GM21360 (cell line): ENCODE measurements at regions not wholly inside any gene's neighbourhood (a gene's known extent, or its start where the extent isn't known, plus 50 kb on each side); places are given as distances from the start of the nearest gene placed in this dataset.

Source experiments
- ATAC-seq: cut with Tn5 transposase; IDR thresholded peaks from one replicate; pipeline ENCODE4 v1.9.1; 2021; ENCODE audit warnings: mild to moderate bottlenecking, moderate library complexity; ENCODE audit not compliant: unreplicated experiment

DNA sequence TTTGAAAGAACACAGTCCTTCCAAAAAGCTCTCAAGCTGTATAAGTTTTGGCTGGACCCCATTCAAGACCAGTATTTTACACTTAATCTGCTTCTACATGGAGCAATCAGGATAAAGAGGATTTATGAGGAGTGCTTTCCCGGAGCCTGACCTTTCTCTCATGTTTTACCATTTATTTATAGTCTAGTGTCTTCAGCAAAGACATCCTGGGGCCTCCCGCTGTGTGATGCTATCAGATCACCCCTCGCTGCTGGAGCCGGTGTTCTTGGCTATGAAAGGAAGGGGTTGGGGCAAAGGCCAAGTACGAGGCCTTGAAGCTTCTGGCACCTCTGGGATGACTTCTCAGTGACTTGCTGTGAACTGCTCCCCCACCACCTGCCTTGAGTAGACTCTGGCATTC lies 189.6 kb downstream of the ADAMTS15 start:
- ATAC-seq, result no peak

DNA sequence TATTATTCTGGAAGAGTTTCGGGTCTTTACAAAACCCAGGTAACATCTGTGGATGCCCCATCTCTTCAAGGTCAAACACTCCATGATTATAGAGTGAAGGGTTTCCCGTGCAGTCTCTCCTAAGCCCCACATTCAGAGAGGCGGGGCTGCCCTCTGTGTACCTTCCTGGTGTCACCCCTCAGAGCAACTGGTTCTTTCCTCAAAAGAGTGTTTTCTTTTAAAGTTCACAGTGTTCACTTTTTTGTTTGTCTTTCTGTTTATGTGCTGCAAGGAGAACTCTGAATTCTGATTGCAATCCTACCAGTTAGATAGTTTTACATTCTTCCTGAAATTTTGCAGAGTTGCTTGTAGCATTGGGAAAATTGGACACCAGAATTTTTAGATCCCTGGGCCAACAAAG lies 190.2 kb downstream of the ADAMTS15 start:
- no peak for ATAC-seq

DNA sequence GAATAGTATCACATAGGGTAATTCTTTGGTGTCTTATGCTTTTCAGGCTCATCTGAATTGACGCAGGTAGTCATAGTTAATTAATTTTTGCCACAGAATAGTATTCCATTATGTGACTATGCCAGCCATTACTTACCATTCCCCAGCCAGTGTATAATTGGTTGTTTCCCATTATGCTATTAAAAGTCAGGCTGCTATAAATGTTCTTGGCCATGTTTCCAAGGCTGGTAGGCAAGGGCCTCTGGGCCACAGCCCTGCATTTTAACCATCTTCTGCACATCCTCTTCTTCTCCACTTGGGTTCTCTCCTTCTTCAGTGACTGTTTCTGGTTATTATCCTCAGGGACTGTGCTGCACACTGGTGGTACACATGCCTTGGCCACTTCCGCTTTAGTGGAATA lies 190.9 kb downstream of the ADAMTS15 start:
- no peak for ATAC-seq

DNA sequence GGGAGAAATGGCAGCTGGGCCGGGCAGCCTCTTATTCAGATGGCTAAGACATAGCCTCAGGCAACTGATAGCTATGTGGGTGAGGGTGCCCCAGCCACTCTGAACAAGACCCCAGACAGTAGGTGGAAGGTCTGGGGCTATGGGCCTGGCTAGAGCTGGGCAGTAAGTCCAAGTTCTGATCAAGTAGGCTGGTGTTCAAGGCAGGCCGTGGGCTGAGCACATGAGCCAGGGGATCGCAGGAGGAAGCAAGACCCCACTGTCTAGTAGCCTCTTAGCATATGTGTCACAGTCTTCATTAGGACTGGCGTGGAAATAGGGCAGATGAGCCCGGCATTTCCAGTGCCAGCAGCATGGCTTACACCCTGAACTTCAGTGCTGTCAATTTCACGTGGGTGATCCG lies 192.1 kb downstream of the ADAMTS15 start:
- ATAC-seq, result no peak

DNA sequence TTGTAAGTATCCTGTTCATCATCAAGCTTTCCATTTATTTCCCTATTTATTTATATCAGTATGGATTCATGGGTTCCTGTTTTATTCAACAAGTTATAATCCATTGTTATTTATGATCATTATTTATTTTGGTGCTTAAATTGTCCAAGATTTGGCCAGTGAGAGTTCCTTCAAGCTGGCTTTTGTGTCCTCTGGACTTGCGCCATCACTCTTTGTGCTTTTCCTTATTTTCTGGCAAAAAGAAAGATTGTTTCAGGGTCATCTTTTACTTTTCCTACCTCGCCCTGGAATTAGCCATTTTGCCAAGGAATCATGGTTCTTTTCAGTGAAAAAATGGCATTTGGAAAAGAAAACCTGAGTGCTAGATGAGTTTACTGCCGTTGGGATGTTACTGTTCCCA lies 193.4 kb downstream of the ADAMTS15 start:
- ATAC-seq, result no peak

DNA sequence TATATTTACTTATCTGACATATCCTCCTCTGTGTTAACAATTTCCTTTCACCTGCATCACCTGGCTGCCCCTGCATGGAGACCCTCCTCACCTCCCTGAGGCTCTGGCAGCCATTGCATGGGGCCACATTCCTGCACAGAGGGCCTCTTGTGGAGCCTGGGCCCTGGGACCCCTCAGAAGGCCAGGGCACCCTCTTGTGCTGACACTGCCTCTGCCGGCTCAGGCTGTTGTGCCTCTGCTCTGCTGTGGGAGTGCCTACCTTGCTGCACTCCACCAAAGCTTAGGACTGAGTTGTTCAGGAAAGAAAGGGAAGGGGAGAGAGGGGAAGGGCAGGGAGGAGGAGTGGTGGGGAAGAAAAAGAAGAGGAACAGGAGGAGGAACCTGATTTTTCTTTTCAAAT lies 194.5 kb downstream of the ADAMTS15 start:
- no peak for ATAC-seq

DNA sequence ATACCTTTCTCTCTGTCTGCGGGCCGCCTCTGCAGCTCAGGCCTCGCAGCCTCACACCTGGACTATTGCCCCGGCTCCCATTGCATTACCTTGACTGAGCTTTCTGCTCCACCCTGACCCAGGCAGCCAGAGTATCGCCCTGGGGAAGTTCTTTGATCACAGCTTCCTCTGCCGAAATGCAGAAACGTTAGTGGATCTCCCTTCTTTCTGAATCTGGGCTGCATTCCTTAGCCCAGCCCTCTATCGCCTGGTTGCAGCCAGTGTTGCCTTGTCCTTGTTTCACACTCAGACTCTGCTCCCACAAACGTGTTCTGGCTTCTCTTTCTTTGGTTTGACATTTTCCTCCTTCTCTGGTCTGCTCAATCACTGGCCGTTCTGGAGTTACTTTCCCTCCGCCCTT lies 195.7 kb downstream of the ADAMTS15 start:
- no peak for ATAC-seq

DNA sequence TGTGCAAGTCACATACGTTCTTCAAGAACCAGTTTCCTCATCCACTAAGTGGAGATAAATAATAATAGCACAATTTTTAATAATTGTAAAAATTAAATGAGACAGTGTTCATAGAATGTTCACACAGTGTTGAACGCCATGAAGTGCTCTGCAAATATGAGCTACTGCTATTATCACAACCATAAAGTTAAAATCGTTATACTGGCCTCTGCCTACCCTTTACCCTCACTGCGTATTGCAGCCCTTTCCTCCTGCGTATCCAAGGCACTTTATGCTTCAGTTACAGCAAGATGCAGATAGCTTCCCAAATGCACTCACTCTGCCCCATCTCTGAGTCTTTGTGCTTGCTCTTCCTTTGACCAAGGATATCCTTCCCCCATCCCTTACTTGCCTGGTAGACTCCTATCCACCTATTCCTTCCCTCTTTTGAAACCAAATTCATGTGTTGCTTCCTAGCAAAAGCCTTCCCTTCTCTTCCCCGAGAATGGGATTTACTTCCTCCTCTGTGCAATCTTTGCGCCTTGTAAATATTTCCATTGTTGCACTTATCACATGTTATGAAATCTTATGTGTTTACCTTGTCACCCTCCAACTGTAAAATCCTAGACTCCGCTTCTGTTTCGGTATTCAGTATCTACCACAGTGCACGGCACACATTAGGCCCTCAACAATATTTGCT lies 196.9 kb downstream of the ADAMTS15 start:
- no peak for ATAC-seq

DNA sequence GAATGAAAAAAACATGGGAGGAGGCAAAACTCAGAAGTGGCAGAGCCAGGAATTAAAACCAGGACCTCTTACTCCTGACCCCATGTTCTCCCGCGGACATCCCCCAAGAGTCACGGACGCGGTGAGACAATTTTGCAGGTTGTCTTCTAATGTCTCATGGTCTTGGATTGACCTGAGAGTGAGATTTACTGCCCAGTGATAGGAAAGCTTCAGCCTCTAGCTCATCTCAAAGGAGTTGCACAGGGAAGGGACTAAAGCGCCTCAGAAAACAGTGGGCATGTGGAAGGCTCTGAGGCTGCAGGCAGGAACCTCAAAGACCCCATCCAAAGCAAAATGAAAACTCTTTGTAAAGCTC lies 197.4 kb downstream of the ADAMTS15 start:
- no peak for ATAC-seq

DNA sequence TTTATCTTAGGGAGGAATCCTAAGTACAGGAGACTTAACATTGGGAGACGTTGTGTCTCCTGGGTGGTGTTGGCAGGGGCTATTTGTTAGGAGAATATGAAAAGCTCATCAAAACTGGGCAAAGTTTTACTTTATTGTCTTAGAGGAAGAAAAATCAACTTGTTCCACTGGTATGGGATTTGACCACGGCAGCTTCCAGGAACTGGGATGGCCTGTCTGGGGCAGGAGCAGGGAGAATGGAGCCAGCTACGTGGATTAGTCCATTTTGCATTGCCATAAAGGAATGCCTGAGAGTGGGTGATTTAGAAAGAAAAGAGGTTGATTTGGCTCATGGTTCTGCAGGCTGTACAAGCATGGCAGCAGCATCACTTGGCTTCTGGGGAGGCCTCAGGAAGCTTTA lies 198.4 kb downstream of the ADAMTS15 start:
- ATAC-seq, result no peak

DNA sequence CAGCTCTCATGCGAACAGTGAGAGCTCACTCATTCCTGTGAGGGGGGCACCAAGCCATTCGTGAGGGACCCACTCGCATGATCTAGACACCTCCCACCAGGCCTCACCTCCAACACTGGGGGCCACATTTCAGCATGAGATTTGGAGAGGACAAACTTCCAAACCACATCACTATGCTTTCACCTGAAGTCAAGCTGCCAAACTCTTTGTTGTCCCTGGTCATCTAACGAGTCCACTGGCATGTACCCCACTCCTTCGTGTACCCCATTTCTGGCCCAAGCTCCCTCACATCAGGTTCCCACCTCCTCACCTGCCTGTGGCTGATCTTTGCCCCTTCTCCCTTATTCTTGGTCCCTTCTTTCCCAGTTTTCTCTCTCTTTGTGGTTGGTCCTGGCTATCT lies 198.9 kb downstream of the ADAMTS15 start:
- no peak for ATAC-seq

DNA sequence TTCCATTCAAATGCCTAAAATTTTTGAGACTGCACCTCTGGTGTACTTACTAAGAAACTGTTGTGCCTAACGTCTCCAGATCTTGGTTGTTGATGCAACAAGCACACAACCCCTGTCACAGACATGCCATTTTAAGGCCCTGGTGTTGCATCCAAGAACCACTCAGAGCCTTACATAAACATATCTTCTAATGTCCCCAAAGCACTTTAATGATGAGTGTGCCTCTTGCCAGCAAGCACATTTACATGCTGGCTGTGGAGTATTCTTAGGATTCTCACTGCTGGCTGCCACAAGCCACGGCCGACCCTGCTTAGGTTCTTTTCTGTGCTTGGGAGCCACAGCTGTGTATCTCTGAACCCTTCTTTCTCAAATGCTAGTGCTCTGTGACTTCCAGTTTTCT lies 201.4 kb downstream of the ADAMTS15 start:
- ATAC-seq, result no peak

DNA sequence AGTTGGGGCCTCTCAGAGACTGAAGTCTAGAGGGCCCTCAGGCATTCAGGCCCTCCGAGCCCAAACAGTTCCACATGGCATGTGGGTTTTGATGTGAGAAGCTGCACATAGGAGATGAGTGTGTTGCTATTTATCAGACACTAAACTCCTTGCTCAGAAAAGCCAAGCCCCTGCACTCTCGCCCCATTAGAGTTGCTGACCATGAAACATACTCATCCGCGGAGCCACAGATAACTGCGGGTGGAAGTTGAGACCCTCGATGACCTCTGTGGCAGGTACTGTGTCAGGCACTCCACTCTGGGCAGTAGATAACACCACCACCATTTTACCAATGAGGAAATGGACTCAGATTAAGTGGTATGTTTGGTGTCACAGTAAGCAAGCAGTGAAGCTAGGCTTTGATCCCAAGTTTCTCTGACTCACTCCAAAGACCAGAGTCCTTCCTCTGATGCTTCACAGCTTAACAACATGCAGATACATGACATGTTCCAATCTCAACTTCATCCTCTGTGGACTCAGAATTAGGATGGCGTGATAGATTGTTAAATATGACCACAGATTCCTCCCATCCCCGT lies 202.1 kb downstream of the ADAMTS15 start:
- no peak for ATAC-seq

DNA sequence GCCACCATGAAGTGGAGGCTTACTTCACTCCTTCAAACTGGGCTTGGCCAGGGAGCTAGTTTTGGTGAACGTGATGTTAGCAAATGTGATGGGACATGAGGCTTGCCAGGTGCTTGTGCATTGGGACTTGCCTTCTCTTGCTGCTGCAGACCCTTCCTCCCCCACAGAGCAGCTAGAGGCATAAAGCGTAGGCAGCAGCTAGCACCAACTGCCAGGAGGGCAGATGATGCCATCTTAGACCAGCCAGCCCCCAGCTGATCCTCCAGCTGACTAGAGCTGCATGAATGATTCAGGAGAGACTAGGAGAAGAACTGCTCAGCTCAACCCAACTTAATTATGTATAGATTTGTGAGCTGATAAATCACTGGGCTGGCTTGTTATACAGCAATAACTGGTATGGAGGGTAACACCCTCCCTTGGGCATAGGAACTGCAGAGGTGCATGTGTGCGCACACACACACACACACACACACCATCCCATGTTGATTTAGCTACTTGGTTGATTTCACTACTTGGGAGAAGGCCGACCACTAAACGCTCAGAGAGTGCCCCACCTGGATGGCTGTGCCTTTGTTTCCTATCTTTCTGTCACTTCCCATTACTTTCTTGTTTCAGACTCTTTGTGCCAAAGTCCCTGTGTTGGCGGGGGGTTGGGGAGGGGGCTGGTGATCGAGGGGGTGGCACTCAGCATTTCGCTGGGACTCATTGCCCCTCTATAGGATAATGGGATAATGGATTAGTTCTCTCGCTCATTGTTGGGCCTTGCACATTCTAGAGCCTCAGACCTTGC lies 202.8 kb downstream of the ADAMTS15 start:
- ATAC-seq, result no peak

DNA sequence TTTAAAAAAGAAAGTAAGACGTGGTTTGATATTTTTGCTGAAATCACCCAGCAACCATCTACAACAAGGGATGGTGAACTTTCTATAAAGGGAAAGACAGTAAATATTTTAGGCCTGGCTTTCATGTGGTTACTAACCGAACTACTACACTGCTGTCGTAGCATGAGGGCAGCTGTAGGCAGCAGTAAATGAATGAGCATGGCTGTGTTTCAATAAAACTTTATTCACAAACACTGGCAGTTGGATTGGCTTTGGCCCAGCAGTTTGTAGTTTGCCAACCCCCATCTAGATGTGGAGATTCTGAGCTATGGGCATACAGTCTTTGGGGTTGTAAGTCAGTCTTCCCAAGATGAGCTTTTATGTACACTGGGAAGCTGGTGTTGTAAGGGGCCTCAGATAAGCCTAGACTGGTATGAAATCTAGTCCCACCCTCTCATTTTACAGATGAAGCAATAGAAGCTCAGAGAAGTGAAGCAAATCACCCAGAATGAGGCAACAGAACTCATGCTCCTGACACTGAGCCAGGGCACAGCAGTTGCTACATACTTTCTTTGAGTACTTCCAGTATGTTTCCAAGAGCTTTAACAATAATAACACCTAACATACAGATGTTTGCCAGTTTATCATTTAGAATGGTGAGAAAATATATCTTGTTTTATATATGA lies 204.4 kb downstream of the ADAMTS15 start:
- ATAC-seq, result no peak

DNA sequence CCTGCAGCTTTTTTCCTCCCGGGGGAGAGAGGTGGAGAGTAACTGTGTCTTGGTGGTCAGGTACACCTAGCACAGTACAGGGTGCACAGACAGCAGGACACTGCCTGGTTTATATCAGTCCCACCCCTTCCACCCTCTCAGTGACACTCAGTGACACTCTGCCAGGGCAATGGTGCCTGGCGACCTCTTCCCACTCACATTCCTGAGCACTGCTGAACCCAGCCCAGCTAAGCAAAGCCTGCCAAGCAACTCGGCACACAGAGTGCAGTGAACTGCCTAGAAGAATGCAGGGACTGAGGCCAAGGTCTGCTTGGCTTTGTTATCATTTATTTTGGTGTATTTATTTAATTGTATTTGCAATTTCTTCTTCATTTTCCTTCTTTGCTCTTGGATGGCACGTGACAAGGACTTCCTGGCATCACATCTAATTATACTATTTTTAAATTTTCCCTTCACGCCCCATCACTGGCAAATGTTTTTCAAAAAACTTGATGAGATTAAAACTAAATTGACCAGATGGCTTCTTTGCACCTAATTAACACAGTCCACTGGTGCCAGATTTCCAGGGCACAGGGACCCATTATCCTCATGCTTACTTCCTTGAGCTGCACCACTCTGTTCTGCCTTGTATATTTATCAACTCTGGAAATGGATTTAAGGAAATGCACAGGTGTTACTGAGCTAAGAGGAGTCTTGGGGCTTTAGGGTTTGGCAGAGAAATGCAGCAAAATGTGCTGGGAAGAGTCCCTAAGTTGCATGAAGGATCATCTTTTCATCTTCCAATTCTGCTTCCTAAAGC lies 205.6 kb downstream of the ADAMTS15 start:
- no peak for ATAC-seq

DNA sequence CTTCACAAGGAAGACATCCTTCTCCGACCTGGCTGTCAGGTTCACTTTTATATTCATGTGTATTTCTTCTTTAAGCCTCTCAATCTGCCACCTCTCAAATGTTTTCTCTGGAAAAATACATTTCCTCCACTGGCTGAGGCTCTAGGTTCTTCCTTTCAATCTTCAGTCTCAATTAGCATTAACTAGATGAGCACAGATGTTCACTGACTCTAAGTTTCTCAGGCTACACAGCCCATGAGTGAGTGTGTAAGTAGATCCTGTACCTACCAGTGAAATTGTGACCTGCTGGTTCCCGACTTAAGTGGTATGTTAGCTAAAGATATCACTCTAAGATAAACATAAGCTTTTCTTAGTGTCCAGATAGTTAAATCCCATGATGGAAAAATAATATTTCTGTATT lies 206.9 kb downstream of the ADAMTS15 start:
- no peak for ATAC-seq

DNA sequence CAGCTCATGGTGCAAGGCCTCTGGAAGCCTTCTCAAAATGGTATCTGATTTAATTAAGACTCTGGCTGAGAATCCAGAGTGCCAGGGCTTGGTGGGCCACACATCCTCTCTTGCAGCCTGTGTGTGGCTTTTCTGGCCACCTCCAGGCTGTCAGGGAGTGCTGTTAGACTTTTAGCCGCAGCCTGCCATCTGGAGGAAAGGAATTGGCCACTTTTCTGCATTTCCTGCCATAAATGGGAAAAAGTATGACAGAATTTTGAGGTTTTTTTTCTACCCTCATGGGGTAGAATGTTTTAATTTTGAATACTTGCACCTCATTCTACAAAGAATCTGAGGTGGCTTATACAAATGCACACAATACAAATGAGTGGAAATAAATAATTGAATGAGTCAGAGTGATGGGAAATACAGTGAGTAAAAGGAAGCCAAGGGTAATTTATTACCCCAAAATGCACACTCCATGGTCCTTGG lies 218.4 kb downstream of the ADAMTS15 start:
- no peak for ATAC-seq

DNA sequence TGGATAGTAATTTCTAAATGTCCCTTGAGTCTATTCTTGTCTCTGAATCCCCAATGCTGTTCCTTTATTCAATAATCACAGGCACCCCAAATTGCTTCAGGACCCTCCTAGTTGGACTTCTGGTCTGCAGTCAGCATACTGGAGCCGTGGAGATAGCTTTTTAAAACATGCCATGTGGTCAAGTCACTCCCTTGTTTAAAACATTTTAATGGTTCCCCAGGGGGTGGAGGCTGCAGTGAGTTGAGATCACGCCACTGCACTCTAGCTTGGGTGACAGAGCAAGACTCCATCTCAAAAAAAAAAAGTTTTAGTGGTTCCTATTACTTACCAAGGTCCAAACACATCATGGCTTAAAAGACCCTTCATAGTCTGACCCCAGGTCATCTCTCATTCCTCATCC lies 220.3 kb downstream of the ADAMTS15 start:
- ATAC-seq, result no peak

DNA sequence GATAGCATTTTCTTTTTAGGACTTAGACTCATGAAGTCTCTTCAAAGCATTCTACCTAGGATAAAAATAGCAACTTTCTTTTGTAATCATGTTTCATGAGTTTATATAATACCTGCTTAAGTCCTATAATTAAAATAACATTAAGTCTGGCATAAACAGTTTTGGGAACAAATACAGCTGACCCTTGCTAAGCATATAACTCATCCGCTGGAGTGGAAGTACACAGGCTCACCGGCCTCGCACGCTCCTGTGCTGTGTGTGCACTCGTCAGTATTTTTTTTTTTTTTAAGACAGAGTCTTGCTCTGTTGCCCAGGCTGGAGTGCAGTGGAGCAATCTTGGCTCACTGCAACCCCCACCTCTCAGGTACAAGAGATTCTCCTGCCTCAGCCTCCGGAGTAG lies 221.8 kb downstream of the ADAMTS15 start:
- ATAC-seq, result no peak
